ENCODE measurements at regions not wholly inside any gene's neighbourhood (a gene's known extent, or its start where the extent isn't known, plus 50 kb on each side); places are given as distances from the start of the nearest gene placed in this dataset.

GRCh38 chr2:176612036-176612435, 342.8 kb downstream of the MTX2 start:
- Histone ChIP-seq H3K36me3 (no peaks in the 10 kb centered on the region), H3K27ac (no peak overlapping the region), H3K9me3 (ENCODE audit: severe bottlenecking) (no peaks in the 10 kb centered on the region), H3K4me3 (ENCODE audit: low read depth, low read length) (no peak overlapping the region), H3K27me3 (ENCODE audit: insufficient read depth, low read depth, severe bottlenecking) (peaks cover 64% of the 10 kb centered on the region)
- TF ChIP-seq, protein P1, sequence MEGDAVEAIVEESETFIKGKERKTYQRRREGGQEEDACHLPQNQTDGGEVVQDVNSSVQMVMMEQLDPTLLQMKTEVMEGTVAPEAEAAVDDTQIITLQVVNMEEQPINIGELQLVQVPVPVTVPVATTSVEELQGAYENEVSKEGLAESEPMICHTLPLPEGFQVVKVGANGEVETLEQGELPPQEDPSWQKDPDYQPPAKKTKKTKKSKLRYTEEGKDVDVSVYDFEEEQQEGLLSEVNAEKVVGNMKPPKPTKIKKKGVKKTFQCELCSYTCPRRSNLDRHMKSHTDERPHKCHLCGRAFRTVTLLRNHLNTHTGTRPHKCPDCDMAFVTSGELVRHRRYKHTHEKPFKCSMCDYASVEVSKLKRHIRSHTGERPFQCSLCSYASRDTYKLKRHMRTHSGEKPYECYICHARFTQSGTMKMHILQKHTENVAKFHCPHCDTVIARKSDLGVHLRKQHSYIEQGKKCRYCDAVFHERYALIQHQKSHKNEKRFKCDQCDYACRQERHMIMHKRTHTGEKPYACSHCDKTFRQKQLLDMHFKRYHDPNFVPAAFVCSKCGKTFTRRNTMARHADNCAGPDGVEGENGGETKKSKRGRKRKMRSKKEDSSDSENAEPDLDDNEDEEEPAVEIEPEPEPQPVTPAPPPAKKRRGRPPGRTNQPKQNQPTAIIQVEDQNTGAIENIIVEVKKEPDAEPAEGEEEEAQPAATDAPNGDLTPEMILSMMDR (IDR thresholded peaks at IDR 0.05; ENCODE audit: low read depth, low read length), result no peak
- DNase-seq, result no peak

DNA sequence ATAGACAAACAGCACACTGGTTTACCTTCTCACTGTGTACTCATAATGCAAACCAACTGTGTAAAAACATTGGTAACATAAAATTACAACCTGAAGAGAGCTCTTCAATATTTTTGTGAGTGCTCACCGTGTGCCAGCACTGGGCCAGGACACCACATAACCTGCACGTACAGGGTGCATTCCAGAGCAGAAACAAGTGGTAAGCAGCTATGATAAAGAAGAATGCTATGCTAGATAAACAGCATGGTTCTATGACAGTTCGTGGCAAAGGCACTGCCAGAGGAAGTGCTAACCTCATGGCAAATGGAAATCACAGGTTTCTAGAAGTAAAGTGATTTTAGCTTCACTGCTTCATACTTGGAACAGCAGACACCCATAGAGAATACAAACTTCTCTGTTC, 343.5 kb downstream of the MTX2 start:
- H3K36me3 ChIP-seq, result no peaks in the 10 kb centered on the region
- DNase-seq, result no peak
- H3K27ac ChIP-seq, result no peak overlapping the region
- TF ChIP-seq, protein P1 (IDR thresholded peaks at IDR 0.05; ENCODE audit: low read depth, low read length), result no peak
- H3K9me3 ChIP-seq (ENCODE audit: severe bottlenecking), result no peaks in the 10 kb centered on the region
- H3K27me3 ChIP-seq (ENCODE audit: insufficient read depth, low read depth, severe bottlenecking), result peaks cover 59% of the 10 kb centered on the region
- no peak overlapping the region for H3K4me3 ChIP-seq (ENCODE audit: low read depth, low read length)

- Histone ChIP-seq H3K27ac (no peak overlapping the region), H3K9me3 (ENCODE audit: severe bottlenecking) (no peaks in the 10 kb centered on the region), H3K36me3 (no peaks in the 10 kb centered on the region), H3K27me3 (ENCODE audit: insufficient read depth, low read depth, severe bottlenecking) (peaks cover 61% of the 10 kb centered on the region), H3K4me3 (ENCODE audit: low read depth, low read length) (no peak overlapping the region)
- no peak for DNase-seq
- TF ChIP-seq, protein P1 (IDR thresholded peaks at IDR 0.05; ENCODE audit: low read depth, low read length), result no peak
Measured at GRCh38 chr2:176613323-176613987, 344.2 kb downstream of the MTX2 start.

- H3K27ac ChIP-seq, result no peak overlapping the region
- no peaks in the 10 kb centered on the region for H3K9me3 ChIP-seq (ENCODE audit: severe bottlenecking)
- DNase-seq, result no peak
- TF ChIP-seq, protein P1 (IDR thresholded peaks at IDR 0.05; ENCODE audit: low read depth, low read length), result no peak
- H3K4me3 ChIP-seq (ENCODE audit: low read depth, low read length), result no peak overlapping the region
- H3K27me3 ChIP-seq (ENCODE audit: insufficient read depth, low read depth, severe bottlenecking), result peaks cover 66% of the 10 kb centered on the region
- H3K36me3 ChIP-seq, result no peaks in the 10 kb centered on the region
Measured at GRCh38 chr2:176614049-176614448, 344.8 kb downstream of the MTX2 start.

- Histone ChIP-seq H3K4me3 (ENCODE audit: low read depth, low read length) (no peak overlapping the region), H3K27ac (no peak overlapping the region), H3K36me3 (no peaks in the 10 kb centered on the region), H3K27me3 (ENCODE audit: insufficient read depth, low read depth, severe bottlenecking) (peaks cover 71% of the 10 kb centered on the region), H3K9me3 (ENCODE audit: severe bottlenecking) (peaks cover 2% of the 10 kb centered on the region)
- DNase-seq, result no peak
- TF ChIP-seq, protein P1 (IDR thresholded peaks at IDR 0.05; ENCODE audit: low read depth, low read length), result no peak
Measured at GRCh38 chr2:176614930-176615329, 345.7 kb downstream of the MTX2 start.

DNA sequence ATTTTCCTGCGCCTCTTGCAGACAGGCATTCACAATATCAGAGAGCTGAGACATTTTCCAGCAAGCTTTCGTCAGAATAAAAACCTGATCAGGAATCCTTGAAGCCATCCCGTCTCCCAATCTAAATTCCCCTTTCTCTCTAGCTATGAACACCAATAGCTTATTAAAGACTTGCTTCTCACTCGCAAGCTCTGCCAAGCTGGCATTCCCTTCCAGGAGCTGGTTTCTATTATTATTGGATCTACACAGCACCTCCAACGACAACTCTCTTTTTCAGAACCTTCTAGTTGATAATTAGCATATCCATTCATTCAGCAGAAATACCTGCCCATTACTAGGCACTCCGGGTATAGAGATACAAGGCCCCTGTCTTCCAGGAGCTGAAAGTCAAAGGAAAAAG, 350.3 kb downstream of the MTX2 start:
- H3K36me3 ChIP-seq, result no peaks in the 10 kb centered on the region
- TF ChIP-seq, protein P1 (IDR thresholded peaks at IDR 0.05; ENCODE audit: low read depth, low read length), result no peak

More for the DNA sequence above, 350.3 kb downstream of the MTX2 start:
- Histone ChIP-seq H3K4me3 (ENCODE audit: low read depth, low read length) (no peak overlapping the region), H3K9me3 (ENCODE audit: severe bottlenecking) (peaks cover 7% of the 10 kb centered on the region), H3K27ac (no peak overlapping the region), H3K27me3 (ENCODE audit: insufficient read depth, low read depth, severe bottlenecking) (peaks cover 77% of the 10 kb centered on the region)
- no peak for DNase-seq

Measured in WERI-Rb-1 (cell line).